Transverse colon (tissue), 4 donors: ENCODE measurements at regions not wholly inside any gene's neighbourhood (a gene's known extent, or its start where the extent isn't known, plus 50 kb on each side); places are given as distances from the start of the nearest gene placed in this dataset.
A peak's percentile ranks its signal among the peaks of the same experiment; 100 is the strongest.

ENCODE experiments used
- DNase-seq: peaks from one replicate; pipeline ENCODE4 v3.0.0-alpha.2; 2019
- H3K27ac ChIP-seq, 4 donors: fragments of 200-600 bp; sonication (generic); 2 replicates each; pipeline ENCODE4 v1.5.1; 2016 to 2018; ENCODE audit warnings: inconsistent platforms in 4 of 4
- H3K27me3 ChIP-seq: fragments of 200-600 bp; sonication (generic); 2 replicates; pipeline ENCODE4 v1.5.1; 2017; ENCODE audit warnings: inconsistent platforms
- H3K36me3 ChIP-seq, 4 donors: fragments of 200-600 bp; sonication (generic); 2 replicates each; pipeline ENCODE4 v1.5.1; 2017 to 2019; ENCODE audit warnings: inconsistent platforms in 4 of 4
- H3K4me1 ChIP-seq, 4 donors: fragments of 200-600 bp; sonication (generic); 2 replicates each; pipeline ENCODE4 v1.5.1; 2017 to 2020; ENCODE audit warnings: inconsistent platforms in 4 of 4
- H3K4me3 ChIP-seq, 4 donors: fragments of 200-600 bp; sonication (generic); 1 replicate in 1 of 4; 2 replicates in 3 of 4; pipeline versions ENCODE4 v1.5.1 to v1.6.1; 2017 to 2019; ENCODE audit warnings: inconsistent platforms in 4 of 4
- H3K9me3 ChIP-seq, 2 donors: fragments of 200-600 bp; sonication (generic); 2 replicates each; pipeline ENCODE4 v1.5.1; 2017 to 2019; ENCODE audit warnings: inconsistent platforms in 2 of 2
- CTCF ChIP-seq, 5 experiments: fragments of 200-600 bp in 3 of 5; fragments of 450-650 bp in 2 of 5; sonication (generic) in 3 of 5; IDR thresholded peaks; 1 replicate in 2 of 5; 2 replicates in 3 of 5; pipeline ENCODE4 v1.5.1; 2016 to 2017; ENCODE audit warnings: antibody characterized with exemption in 5 of 5, inconsistent platforms in 3 of 5, mild to moderate bottlenecking in 2 of 5, moderate library complexity in 1 of 5
- EP300 ChIP-seq: sonication (generic); formaldehyde crosslinking; IDR thresholded peaks from one replicate; pipeline ENCODE4 v1.6.1; 2017; ENCODE audit warnings: antibody characterized with exemption, low read depth
- POLR2A ChIP-seq: fragments of 450-650 bp; IDR thresholded peaks from one replicate; pipeline ENCODE4 v1.6.1; 2016; ENCODE audit warnings: antibody characterized with exemption, mild to moderate bottlenecking, moderate library complexity
- POLR2AphosphoS5 ChIP-seq, 3 donors: sonication (generic); formaldehyde crosslinking; IDR thresholded peaks; one replicate each; pipeline ENCODE4 v1.6.1; 2016; ENCODE audit warnings: antibody characterized with exemption in 3 of 3
- WGBS, 2 donors: methylation state at CpG; one replicate each; pipeline ENCODE4 v1.1.5; 2018; ENCODE audit warnings: low coverage in 1 of 2; 5-methylcytosine and 5-hydroxymethylcytosine counted together
- in situ Hi-C, 4 donors: fragments of 200-750 bp; cut with MboI; loops; one replicate each; pipeline versions ENCODE4 v1.15.0 to v1.15.1; 2017; ENCODE audit warnings: low sequenced_read_pairs in 3 of 4, low pct_ligation_motif_present in 1 of 4, low pct_unique_long_range_greater_than_20kb in 1 of 4
- intact Hi-C: fragments of 100-400 bp; cut with DNase I; formaldehyde crosslinking; loops from one replicate; pipeline ENCODE4 v1.15.1; 2023; ENCODE audit warnings: low total_unique reads

- Histone ChIP-seq H3K4me3 (no peak overlapping the region), H3K36me3 (no peaks in the 10 kb centered on the region), H3K4me1 (peaks cover 0 to 16% (median 0%) of the 10 kb centered on the region in 4 donors), H3K27me3 (no peaks in the 10 kb centered on the region), H3K27ac (peak overlapping the region; percentile 36 to 57 (median 44)), H3K9me3 (no peaks in the 10 kb centered on the region)
- DNase-seq: peak; percentile 45
- in situ Hi-C loops: no loop called here
- no peak for TF ChIP-seq CTCF (IDR thresholded peaks at IDR 0.05)
- intact Hi-C loops: no loop called here
- 54 to 77% methylated on average over 7 to 22 of the region's 22 CpGs for WGBS, 2 donors
Observed at GRCh38 chr15:100713163-100713867, 110.9 kb downstream of the ASB7 start.

- no peak for DNase-seq
- in situ Hi-C loops: no loop called here
Observed at GRCh38 chr15:100714034-100714748, 111.8 kb downstream of the ASB7 start.

GRCh38 chr15:100714749-100715342 is 112.5 kb downstream of the ASB7 start:
- TF ChIP-seq EP300 (no peak), CTCF (IDR thresholded peaks at IDR 0.05) (no peak), POLR2AphosphoS5 (IDR thresholded peaks at IDR 0.05) (no peak), POLR2A (no peak)
- H3K27ac ChIP-seq: no peak overlapping the region
- intact Hi-C loops: no loop called here
- no peaks in the 10 kb centered on the region for H3K27me3 ChIP-seq
- H3K36me3 ChIP-seq: no peaks in the 10 kb centered on the region
- H3K4me1 ChIP-seq: peaks cover 0 to 16% (median 0%) of the 10 kb centered on the region in 4 donors
- DNase-seq: no peak
- in situ Hi-C loops: no loop called here
- no peak overlapping the region for H3K4me3 ChIP-seq
- 86% methylated on average over 14 of the region's 14 CpGs; no CpG with 5 or more reads in 1 of the 2 donors for WGBS, 2 donors
- no peaks in the 10 kb centered on the region for H3K9me3 ChIP-seq

More at GRCh38 chr15:100714034-100714748, 111.8 kb downstream of the ASB7 start:
- Histone ChIP-seq H3K9me3 (no peaks in the 10 kb centered on the region), H3K4me3 (no peak overlapping the region), H3K4me1 (peaks cover 0 to 16% (median 0%) of the 10 kb centered on the region in 4 donors), H3K27me3 (no peaks in the 10 kb centered on the region), H3K36me3 (no peaks in the 10 kb centered on the region), H3K27ac (peak overlapping the region in 2 of 4 donors; percentile 9 to 41)
- no peak for TF ChIP-seq CTCF (IDR thresholded peaks at IDR 0.05)
- no peak for TF ChIP-seq POLR2AphosphoS5 (IDR thresholded peaks at IDR 0.05)
- 50 to 83% methylated on average over 2 to 13 of the region's 13 CpGs for WGBS, 2 donors
- intact Hi-C loops: no loop called here

GRCh38 chr15:100715571-100716455 is 113.4 kb downstream of the ASB7 start:
- in situ Hi-C loops: no loop called here
- H3K27ac ChIP-seq: no peak overlapping the region
- H3K4me3 ChIP-seq: no peak overlapping the region
- no peaks in the 10 kb centered on the region for H3K36me3 ChIP-seq
- intact Hi-C loops: no loop called here
- H3K27me3 ChIP-seq: no peaks in the 10 kb centered on the region
- DNase-seq: peak; percentile 19
- peaks cover 0 to 16% (median 0%) of the 10 kb centered on the region in 4 donors for H3K4me1 ChIP-seq
- 73% methylated on average over 17 of the region's 17 CpGs; no CpG with 5 or more reads in 1 of the 2 donors for WGBS, 2 donors
- no peak for TF ChIP-seq POLR2AphosphoS5 (IDR thresholded peaks at IDR 0.05)
- no peak for TF ChIP-seq POLR2A
- no peak for TF ChIP-seq EP300
- TF ChIP-seq CTCF (IDR thresholded peaks at IDR 0.05): no peak
- H3K9me3 ChIP-seq: no peaks in the 10 kb centered on the region
